ENCODE measurements at regions not wholly inside any gene's neighbourhood (a gene's known extent, or its start where the extent isn't known, plus 50 kb on each side); places are given as distances from the start of the nearest gene placed in this dataset.

- Histone ChIP-seq H3K4me1 (ENCODE audit: insufficient read depth, low read length, severe bottlenecking) (no peaks in the 10 kb centered on the region), H4K20me1 (ENCODE audit: insufficient read depth, low read length) (no peaks in the 10 kb centered on the region), H3K9me3 (ENCODE audit: low read length) (no peaks in the 10 kb centered on the region), H3K36me3 (ENCODE audit: insufficient read depth, low read length) (no peaks in the 10 kb centered on the region), H3F3A (ENCODE audit: insufficient read depth, low read length) (no peaks in the 10 kb centered on the region), H2AFZ (ENCODE audit: low read length) (no peak overlapping the region), H3K27me3 (ENCODE audit: insufficient read depth, low read length) (no peaks in the 10 kb centered on the region), H3K27ac (ENCODE audit: low read depth, low read length, poor library complexity, severe bottlenecking) (no peak overlapping the region), H3K4me2 (ENCODE audit: low read length) (no peak overlapping the region), H3K79me2 (ENCODE audit: insufficient read depth, low read length) (no peaks in the 10 kb centered on the region), H3K9ac (ENCODE audit: low read length) (no peak overlapping the region), H3K9me2 (ENCODE audit: low read depth, low read length) (no peaks in the 10 kb centered on the region; the same call in 1 of the 2 replicates), H3K4me3 (ENCODE audit: low read depth, low read length, poor library complexity, severe bottlenecking) (no peak overlapping the region)
- no peak for TF ChIP-seq EZH2 (IDR thresholded peaks at IDR 0.05; ENCODE audit: borderline replicate concordance, low read length)
- no peak for TF ChIP-seq CTCF (IDR thresholded peaks at IDR 0.05; ENCODE audit: low read length)
Observed at GRCh38 chr14:53711205-53711604, 245.4 kb downstream of the BMP4 start.

- TF ChIP-seq EZH2 (IDR thresholded peaks at IDR 0.05; ENCODE audit: borderline replicate concordance, low read length) (no peak), CTCF (IDR thresholded peaks at IDR 0.05; ENCODE audit: low read length) (no peak)
- Histone ChIP-seq H3F3A (ENCODE audit: insufficient read depth, low read length) (no peaks in the 10 kb centered on the region), H3K9me2 (ENCODE audit: low read depth, low read length) (no peaks in the 10 kb centered on the region; the same call in 1 of the 2 replicates), H3K4me2 (ENCODE audit: low read length) (no peak overlapping the region), H3K27me3 (ENCODE audit: insufficient read depth, low read length) (no peaks in the 10 kb centered on the region), H3K9ac (ENCODE audit: low read length) (no peak overlapping the region), H4K20me1 (ENCODE audit: insufficient read depth, low read length) (no peaks in the 10 kb centered on the region), H3K4me1 (ENCODE audit: insufficient read depth, low read length, severe bottlenecking) (no peaks in the 10 kb centered on the region), H3K36me3 (ENCODE audit: insufficient read depth, low read length) (no peaks in the 10 kb centered on the region), H3K9me3 (ENCODE audit: low read length) (no peaks in the 10 kb centered on the region), H2AFZ (ENCODE audit: low read length) (no peak overlapping the region), H3K79me2 (ENCODE audit: insufficient read depth, low read length) (no peaks in the 10 kb centered on the region), H3K27ac (ENCODE audit: low read depth, low read length, poor library complexity, severe bottlenecking) (no peak overlapping the region), H3K4me3 (ENCODE audit: low read depth, low read length, poor library complexity, severe bottlenecking) (no peak overlapping the region)
Observed at GRCh38 chr14:53710615-53711014, 246.0 kb downstream of the BMP4 start.

GRCh38 chr14:53709381-53709780 is 247.2 kb downstream of the BMP4 start:
- Histone ChIP-seq H3K4me3 (ENCODE audit: low read depth, low read length, poor library complexity, severe bottlenecking) (no peak overlapping the region), H3K79me2 (ENCODE audit: insufficient read depth, low read length) (no peaks in the 10 kb centered on the region), H3K27ac (ENCODE audit: low read depth, low read length, poor library complexity, severe bottlenecking) (no peak overlapping the region), H3K27me3 (ENCODE audit: insufficient read depth, low read length) (no peaks in the 10 kb centered on the region), H4K20me1 (ENCODE audit: insufficient read depth, low read length) (no peaks in the 10 kb centered on the region), H3K9ac (ENCODE audit: low read length) (no peak overlapping the region), H3F3A (ENCODE audit: insufficient read depth, low read length) (no peaks in the 10 kb centered on the region), H3K36me3 (ENCODE audit: insufficient read depth, low read length) (no peaks in the 10 kb centered on the region), H3K9me3 (ENCODE audit: low read length) (no peaks in the 10 kb centered on the region), H3K4me1 (ENCODE audit: insufficient read depth, low read length, severe bottlenecking) (no peaks in the 10 kb centered on the region), H3K9me2 (ENCODE audit: low read depth, low read length) (no peaks in the 10 kb centered on the region; the same call in 1 of the 2 replicates), H2AFZ (ENCODE audit: low read length) (no peak overlapping the region), H3K4me2 (ENCODE audit: low read length) (no peak overlapping the region)
- no peak for TF ChIP-seq EZH2 (IDR thresholded peaks at IDR 0.05; ENCODE audit: borderline replicate concordance, low read length)
- TF ChIP-seq CTCF (IDR thresholded peaks at IDR 0.05; ENCODE audit: low read length) = no peak
